HFFc6 (cell line): ENCODE measurements at regions not wholly inside any gene's neighbourhood (a gene's known extent, or its start where the extent isn't known, plus 50 kb on each side); places are given as distances from the start of the nearest gene placed in this dataset.
"Not testable (repeated sequence)": the region's sequence is repeated elsewhere in the genome, so short reads cannot be mapped to it uniquely, and the experiment has no call there.

ENCODE experiments used
- DNase-seq: peaks from one replicate; pipeline ENCODE4 v3.0.0-alpha.2; 2018
- H3K27ac Mint-ChIP-seq: 2 replicates; pipeline ENCODE4 v1.8.0; 2020; ENCODE audit warnings: mild to moderate bottlenecking, mixed read lengths
- H3K27me3 Mint-ChIP-seq: 2 replicates; pipeline ENCODE4 v1.8.0; 2021; ENCODE audit warnings: mild to moderate bottlenecking, moderate library complexity, mixed read lengths; ENCODE audit not compliant: insufficient read depth
- H3K36me3 Mint-ChIP-seq: 2 replicates; pipeline ENCODE4 v1.8.0; 2021; ENCODE audit warnings: low read depth, mixed read lengths
- H3K4me1 Mint-ChIP-seq: 2 replicates; pipeline ENCODE4 v1.8.0; 2020; ENCODE audit warnings: low read depth, mixed read lengths
- H3K4me3 Mint-ChIP-seq: 2 replicates; pipeline ENCODE4 v1.8.0; 2020; ENCODE audit warnings: mild to moderate bottlenecking, moderate library complexity, mixed read lengths
- H3K9me3 Mint-ChIP-seq: 2 replicates; pipeline ENCODE4 v1.8.0; 2020; ENCODE audit warnings: mild to moderate bottlenecking, mixed read lengths
- CTCF ChIP-seq: fragments of 200-600 bp; sonication (generic); IDR thresholded peaks from 2 replicates; pipeline ENCODE4 v1.5.0; 2021; ENCODE audit warnings: antibody characterized with exemption, mild to moderate bottlenecking

- Mint-ChIP-seq H3K27me3 (no peaks in the 10 kb centered on the region), H3K27ac (no peak overlapping the region), H3K36me3 (no peaks in the 10 kb centered on the region), H3K4me1 (no peaks in the 10 kb centered on the region), H3K9me3 (peaks cover 19% of the 10 kb centered on the region), H3K4me3 (no peak overlapping the region)
- no peak for DNase-seq
- TF ChIP-seq CTCF, result no peak
These were observed 315.1 kb upstream of the API5 start for GRCh38 chr11:42996421-42997307.

GRCh38 chr11:43004879-43005278, 306.9 kb upstream of the API5 start:
- DNase-seq, H3K4me3 Mint-ChIP-seq, H3K36me3 Mint-ChIP-seq, H3K27me3 Mint-ChIP-seq, H3K4me1 Mint-ChIP-seq, H3K27ac Mint-ChIP-seq: not testable (repeated sequence)
- H3K9me3 Mint-ChIP-seq, result peaks cover 37% of the 10 kb centered on the region

GRCh38 chr11:43010042-43010441, 301.8 kb upstream of the API5 start:
- Mint-ChIP-seq H3K4me1 (no peaks in the 10 kb centered on the region), H3K27me3 (no peaks in the 10 kb centered on the region; the same call in 1 of the 2 replicates), H3K4me3 (no peak overlapping the region), H3K27ac (no peak overlapping the region), H3K36me3 (no peaks in the 10 kb centered on the region), H3K9me3 (peaks cover 24% of the 10 kb centered on the region)
- DNase-seq, result no peak
- TF ChIP-seq CTCF, result no peak

GRCh38 chr11:43012606-43013005, 299.2 kb upstream of the API5 start:
- DNase-seq, result no peak
- Mint-ChIP-seq H3K4me3 (no peak overlapping the region), H3K9me3 (peaks cover 24% of the 10 kb centered on the region), H3K36me3 (peaks cover 5% of the 10 kb centered on the region; the same call in 1 of the 2 replicates), H3K4me1 (no peaks in the 10 kb centered on the region), H3K27me3 (no peaks in the 10 kb centered on the region; the same call in 1 of the 2 replicates), H3K27ac (no peak overlapping the region)
- no peak for TF ChIP-seq CTCF

- Mint-ChIP-seq H3K36me3 (peaks cover 5% of the 10 kb centered on the region; the same call in 1 of the 2 replicates), H3K27ac (no peak overlapping the region), H3K4me1 (no peaks in the 10 kb centered on the region), H3K27me3 (no peaks in the 10 kb centered on the region; the same call in 1 of the 2 replicates), H3K9me3 (peaks cover 37% of the 10 kb centered on the region), H3K4me3 (no peak overlapping the region)
- TF ChIP-seq CTCF, result peak; percentile 19; the same call in 1 of the 2 replicates
- DNase-seq, result no peak
These were observed 290.3 kb upstream of the API5 start for GRCh38 chr11:43021466-43021865.

- H3K36me3 Mint-ChIP-seq, result no peaks in the 10 kb centered on the region
- H3K4me1 Mint-ChIP-seq, result no peaks in the 10 kb centered on the region
- H3K27me3 Mint-ChIP-seq, result peaks cover 1% of the 10 kb centered on the region; the same call in 1 of the 2 replicates
- H3K27ac Mint-ChIP-seq, result no peak overlapping the region
- no peak for TF ChIP-seq CTCF
- no peak for DNase-seq
- H3K9me3 Mint-ChIP-seq, result peaks cover 30% of the 10 kb centered on the region
- H3K4me3 Mint-ChIP-seq, result no peak overlapping the region
These were observed 277.5 kb upstream of the API5 start for GRCh38 chr11:43034341-43034740.
